WTC11 (cell line): ENCODE measurements at regions not wholly inside any gene's neighbourhood (a gene's known extent, or its start where the extent isn't known, plus 50 kb on each side); places are given as distances from the start of the nearest gene placed in this dataset.

Experiments
- ATAC-seq: fragments of 200-7000 bp; cut with Tn5 transposase; 2 replicates; pipeline ENCODE4 v1.10.0; 2021; ENCODE audit warnings: mild to moderate bottlenecking, moderate library complexity
- CTCF ChIA-PET: fragments of 300-600 bp; sonication (Branson Sonifier 250); formaldehyde crosslinking; loops from one replicate; lab custom pipeline; 2021; ENCODE audit warnings: antibody characterized with exemption; lab: Charles Lee
- POLR2A ChIA-PET: fragments of 350-600 bp; sonication (Branson Sonifier 250); formaldehyde crosslinking; loops from one replicate; lab custom pipeline; 2021; ENCODE audit warnings: antibody characterized with exemption; lab: Charles Lee
- DNase-seq: peaks from one replicate; pipeline ENCODE4 v3.0.0; 2021; ENCODE audit warnings: low spot score
- H3K27ac Mint-ChIP-seq: 2 replicates; pipeline ENCODE4 v1.8.0; 2021; ENCODE audit warnings: mixed read lengths
- H3K27me3 Mint-ChIP-seq: 2 replicates; pipeline ENCODE4 v1.8.0; 2021; ENCODE audit warnings: low read depth, mild to moderate bottlenecking, moderate library complexity, mixed read lengths
- H3K36me3 Mint-ChIP-seq: 2 replicates; pipeline ENCODE4 v1.8.0; 2021; ENCODE audit warnings: mixed read lengths
- H3K4me1 Mint-ChIP-seq: 2 replicates; pipeline ENCODE4 v1.8.0; 2022; ENCODE audit warnings: mixed read lengths
- H3K4me3 Mint-ChIP-seq: 2 replicates; pipeline ENCODE4 v1.8.0; 2021; ENCODE audit warnings: mild to moderate bottlenecking, moderate library complexity, mixed read lengths
- H3K9me3 Mint-ChIP-seq: 2 replicates; pipeline ENCODE4 v1.8.0; 2021; ENCODE audit warnings: mixed read lengths
- ATF3 ChIP-seq: sonication (generic); formaldehyde crosslinking; conservative IDR thresholded peaks from 2 replicates; pipeline ENCODE4 v1.8.1; 2022; ENCODE audit warnings: mild to moderate bottlenecking, missing genetic modification reagents
- CBFB ChIP-seq: sonication (generic); formaldehyde crosslinking; IDR thresholded peaks from 2 replicates; pipeline ENCODE4 v1.8.1; 2022; ENCODE audit warnings: mild to moderate bottlenecking, low read depth, missing genetic modification reagents
- ELF4 ChIP-seq: sonication (generic); formaldehyde crosslinking; IDR thresholded peaks from 2 replicates; pipeline ENCODE4 v1.8.1; 2022; ENCODE audit warnings: low read depth, mild to moderate bottlenecking, moderate library complexity, missing genetic modification reagents
- ERG ChIP-seq: fragments of 250-450 bp; sonication (Bioruptor Pico); IDR thresholded peaks from 2 replicates; pipeline ENCODE4 v1.8.0; 2021; ENCODE audit warnings: mild to moderate bottlenecking
- FOXJ3 ChIP-seq: sonication (generic); formaldehyde crosslinking; IDR thresholded peaks from 2 replicates; pipeline ENCODE4 v1.9.0; 2021; ENCODE audit warnings: missing genetic modification reagents, mild to moderate bottlenecking, borderline replicate concordance
- FOXP1 ChIP-seq: sonication (generic); formaldehyde crosslinking; IDR thresholded peaks from 2 replicates; pipeline ENCODE4 v1.8.0; 2022; ENCODE audit warnings: missing genetic modification reagents, mild to moderate bottlenecking, moderate library complexity, borderline replicate concordance
- KAT7 ChIP-seq: sonication (generic); formaldehyde crosslinking; IDR thresholded peaks from 2 replicates; pipeline ENCODE4 v1.8.1; 2023; ENCODE audit warnings: missing genetic modification reagents, mild to moderate bottlenecking, borderline replicate concordance
- NFE2L1 ChIP-seq: sonication (generic); formaldehyde crosslinking; IDR thresholded peaks from 2 replicates; pipeline ENCODE4 v1.8.1; 2023; ENCODE audit warnings: missing genetic modification reagents
- NR1H2 ChIP-seq: sonication (generic); formaldehyde crosslinking; IDR thresholded peaks from 2 replicates; pipeline ENCODE4 v1.9.0; 2021; ENCODE audit warnings: mild to moderate bottlenecking, moderate library complexity, missing genetic modification reagents
- PRRX2 ChIP-seq: fragments of 250-450 bp; sonication (Bioruptor Pico); IDR thresholded peaks from 2 replicates; pipeline ENCODE4 v1.8.0; 2021; ENCODE audit warnings: mild to moderate bottlenecking
- TCF7 ChIP-seq: sonication (generic); formaldehyde crosslinking; IDR thresholded peaks from 2 replicates; pipeline ENCODE4 v1.8.0; 2022; ENCODE audit warnings: mild to moderate bottlenecking, low read depth, missing genetic modification reagents, moderate library complexity
- TEAD1 ChIP-seq: sonication (generic); formaldehyde crosslinking; IDR thresholded peaks from 2 replicates; pipeline ENCODE4 v1.8.0; 2022; ENCODE audit warnings: mild to moderate bottlenecking, missing genetic modification reagents
- ZBTB21 ChIP-seq: sonication (generic); formaldehyde crosslinking; IDR thresholded peaks from 2 replicates; pipeline ENCODE4 v1.8.1; 2023; ENCODE audit warnings: mild to moderate bottlenecking, missing genetic modification reagents, borderline replicate concordance
- ZNF219 ChIP-seq: sonication (generic); formaldehyde crosslinking; IDR thresholded peaks from 2 replicates; pipeline ENCODE4 v1.8.0; 2023; ENCODE audit warnings: missing genetic modification reagents, mild to moderate bottlenecking, borderline replicate concordance
- ZNF232 ChIP-seq: sonication (generic); formaldehyde crosslinking; IDR thresholded peaks from 2 replicates; pipeline ENCODE4 v1.8.0; 2022; ENCODE audit warnings: mild to moderate bottlenecking, missing genetic modification reagents
- ZNF263 ChIP-seq: sonication (generic); formaldehyde crosslinking; IDR thresholded peaks from 2 replicates; pipeline ENCODE4 v1.8.1; 2022; ENCODE audit warnings: low read depth, mild to moderate bottlenecking, moderate library complexity, missing genetic modification reagents
- ZNF281 ChIP-seq: sonication (generic); formaldehyde crosslinking; IDR thresholded peaks from 2 replicates; pipeline ENCODE4 v1.8.0; 2023; ENCODE audit warnings: mild to moderate bottlenecking, missing genetic modification reagents
- ZNF396 ChIP-seq: fragments of 250-450 bp; sonication (Bioruptor Pico); IDR thresholded peaks from 2 replicates; pipeline ENCODE4 v1.8.0; 2021; ENCODE audit warnings: mild to moderate bottlenecking, moderate library complexity, borderline replicate concordance
- ZNF671 ChIP-seq: fragments of 250-450 bp; sonication (Bioruptor Pico); IDR thresholded peaks from 2 replicates; pipeline ENCODE4 v1.8.0; 2021; ENCODE audit warnings: mild to moderate bottlenecking
- TF ChIP-seq, protein P1 (sequence below): fragments of 250-450 bp; sonication (Bioruptor Pico); IDR thresholded peaks from 2 replicates; pipeline ENCODE4 v1.9.0; 2021; ENCODE audit warnings: mild to moderate bottlenecking, borderline replicate concordance
- TF ChIP-seq, protein P2 (sequence below): sonication (generic); formaldehyde crosslinking; IDR thresholded peaks from 2 replicates; pipeline ENCODE4 v1.8.1; 2023; ENCODE audit warnings: mild to moderate bottlenecking, missing genetic modification reagents, borderline replicate concordance

DNA sequence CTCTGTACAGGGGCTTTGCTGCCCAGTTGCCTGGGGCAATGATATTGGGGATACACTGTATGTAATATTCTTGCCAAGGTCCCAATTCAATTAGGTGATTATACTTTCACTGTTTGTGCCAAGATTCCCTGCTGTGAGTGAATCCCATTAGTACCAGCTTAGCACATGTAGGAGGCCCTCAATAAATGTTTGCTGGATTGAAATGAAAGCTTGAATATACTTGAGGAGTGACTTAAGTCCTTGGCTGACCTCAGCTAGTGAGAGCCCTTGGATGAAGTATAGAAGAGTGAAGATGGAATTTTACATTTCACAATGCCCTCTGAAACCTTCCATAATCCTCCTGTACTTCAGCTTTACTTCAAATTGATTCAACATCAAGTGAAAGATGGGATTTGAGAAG, 102.9 kb downstream of the GATA6 start (continued):
- TF ChIP-seq, protein P1, sequence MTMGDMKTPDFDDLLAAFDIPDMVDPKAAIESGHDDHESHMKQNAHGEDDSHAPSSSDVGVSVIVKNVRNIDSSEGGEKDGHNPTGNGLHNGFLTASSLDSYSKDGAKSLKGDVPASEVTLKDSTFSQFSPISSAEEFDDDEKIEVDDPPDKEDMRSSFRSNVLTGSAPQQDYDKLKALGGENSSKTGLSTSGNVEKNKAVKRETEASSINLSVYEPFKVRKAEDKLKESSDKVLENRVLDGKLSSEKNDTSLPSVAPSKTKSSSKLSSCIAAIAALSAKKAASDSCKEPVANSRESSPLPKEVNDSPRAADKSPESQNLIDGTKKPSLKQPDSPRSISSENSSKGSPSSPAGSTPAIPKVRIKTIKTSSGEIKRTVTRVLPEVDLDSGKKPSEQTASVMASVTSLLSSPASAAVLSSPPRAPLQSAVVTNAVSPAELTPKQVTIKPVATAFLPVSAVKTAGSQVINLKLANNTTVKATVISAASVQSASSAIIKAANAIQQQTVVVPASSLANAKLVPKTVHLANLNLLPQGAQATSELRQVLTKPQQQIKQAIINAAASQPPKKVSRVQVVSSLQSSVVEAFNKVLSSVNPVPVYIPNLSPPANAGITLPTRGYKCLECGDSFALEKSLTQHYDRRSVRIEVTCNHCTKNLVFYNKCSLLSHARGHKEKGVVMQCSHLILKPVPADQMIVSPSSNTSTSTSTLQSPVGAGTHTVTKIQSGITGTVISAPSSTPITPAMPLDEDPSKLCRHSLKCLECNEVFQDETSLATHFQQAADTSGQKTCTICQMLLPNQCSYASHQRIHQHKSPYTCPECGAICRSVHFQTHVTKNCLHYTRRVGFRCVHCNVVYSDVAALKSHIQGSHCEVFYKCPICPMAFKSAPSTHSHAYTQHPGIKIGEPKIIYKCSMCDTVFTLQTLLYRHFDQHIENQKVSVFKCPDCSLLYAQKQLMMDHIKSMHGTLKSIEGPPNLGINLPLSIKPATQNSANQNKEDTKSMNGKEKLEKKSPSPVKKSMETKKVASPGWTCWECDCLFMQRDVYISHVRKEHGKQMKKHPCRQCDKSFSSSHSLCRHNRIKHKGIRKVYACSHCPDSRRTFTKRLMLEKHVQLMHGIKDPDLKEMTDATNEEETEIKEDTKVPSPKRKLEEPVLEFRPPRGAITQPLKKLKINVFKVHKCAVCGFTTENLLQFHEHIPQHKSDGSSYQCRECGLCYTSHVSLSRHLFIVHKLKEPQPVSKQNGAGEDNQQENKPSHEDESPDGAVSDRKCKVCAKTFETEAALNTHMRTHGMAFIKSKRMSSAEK (CRISPR knock-in tag): no peak
- TF ChIP-seq ZNF396 (CRISPR knock-in tag): no peak
- no peak for TF ChIP-seq ZNF281
- no peak for TF ChIP-seq ZNF263

DNA sequence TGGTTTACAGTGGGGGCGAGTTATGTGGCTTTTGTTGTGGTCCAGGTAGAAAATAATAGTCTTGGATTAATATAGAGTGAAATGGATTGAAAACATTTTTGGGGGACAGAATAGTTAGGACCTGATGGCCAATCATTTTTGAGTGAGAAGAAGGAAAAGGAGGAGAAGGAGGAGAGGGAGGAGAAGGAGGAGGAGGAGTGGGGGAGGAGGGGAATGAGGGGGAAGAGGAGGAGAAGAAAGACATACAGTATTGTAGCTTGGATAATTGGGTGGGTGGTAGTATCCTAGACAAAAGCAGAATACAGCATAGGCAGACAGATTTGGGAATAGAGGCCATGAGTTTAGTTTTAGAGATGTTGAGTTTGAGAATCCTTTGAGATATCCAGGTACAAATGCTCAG, 101.6 kb downstream of the GATA6 start:
- H3K27ac Mint-ChIP-seq: no peak overlapping the region
- ChIA-PET CTCF (no interaction called here), POLR2A (no interaction called here)

DNA sequence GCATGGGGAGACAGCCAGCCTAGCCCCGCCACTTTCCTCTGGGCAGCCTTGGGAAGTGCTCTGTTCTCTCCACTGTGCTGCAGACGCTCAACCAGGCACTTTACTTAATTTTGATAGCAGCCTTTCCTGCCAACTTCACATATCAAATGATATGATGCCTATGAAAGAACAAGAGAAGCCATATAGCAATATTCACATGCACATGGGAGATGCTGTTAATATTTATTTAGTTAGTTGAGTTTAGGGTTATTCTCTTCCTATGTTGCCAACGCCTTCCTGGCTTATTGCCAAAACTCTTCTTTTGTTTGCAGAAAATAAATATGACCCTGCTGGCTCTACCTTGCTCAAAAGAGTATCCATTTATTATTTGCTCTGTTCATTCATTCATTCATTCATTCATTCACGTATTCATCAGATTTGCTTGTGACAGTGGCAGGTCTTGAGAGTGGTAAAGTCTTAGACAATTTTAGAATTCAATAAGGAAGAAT, 99.3 kb downstream of the GATA6 start:
- ATAC-seq (no peak), DNase-seq (no peak)
- H3K36me3 Mint-ChIP-seq: no peaks in the 10 kb centered on the region
- POLR2A ChIA-PET: no interaction called here
- no peak for TF ChIP-seq ZBTB21
- TF ChIP-seq FOXJ3: no peak
- no peak for TF ChIP-seq ATF3 (CRISPR knock-in tag)
- TF ChIP-seq ERG (CRISPR knock-in tag): no peak
- no peak for TF ChIP-seq TCF7
- TF ChIP-seq TEAD1: no peak
- TF ChIP-seq KAT7 (CRISPR knock-in tag): no peak
- no peak for TF ChIP-seq ZNF219
- no peak for TF ChIP-seq CBFB (CRISPR knock-in tag)
- TF ChIP-seq, protein P2, sequence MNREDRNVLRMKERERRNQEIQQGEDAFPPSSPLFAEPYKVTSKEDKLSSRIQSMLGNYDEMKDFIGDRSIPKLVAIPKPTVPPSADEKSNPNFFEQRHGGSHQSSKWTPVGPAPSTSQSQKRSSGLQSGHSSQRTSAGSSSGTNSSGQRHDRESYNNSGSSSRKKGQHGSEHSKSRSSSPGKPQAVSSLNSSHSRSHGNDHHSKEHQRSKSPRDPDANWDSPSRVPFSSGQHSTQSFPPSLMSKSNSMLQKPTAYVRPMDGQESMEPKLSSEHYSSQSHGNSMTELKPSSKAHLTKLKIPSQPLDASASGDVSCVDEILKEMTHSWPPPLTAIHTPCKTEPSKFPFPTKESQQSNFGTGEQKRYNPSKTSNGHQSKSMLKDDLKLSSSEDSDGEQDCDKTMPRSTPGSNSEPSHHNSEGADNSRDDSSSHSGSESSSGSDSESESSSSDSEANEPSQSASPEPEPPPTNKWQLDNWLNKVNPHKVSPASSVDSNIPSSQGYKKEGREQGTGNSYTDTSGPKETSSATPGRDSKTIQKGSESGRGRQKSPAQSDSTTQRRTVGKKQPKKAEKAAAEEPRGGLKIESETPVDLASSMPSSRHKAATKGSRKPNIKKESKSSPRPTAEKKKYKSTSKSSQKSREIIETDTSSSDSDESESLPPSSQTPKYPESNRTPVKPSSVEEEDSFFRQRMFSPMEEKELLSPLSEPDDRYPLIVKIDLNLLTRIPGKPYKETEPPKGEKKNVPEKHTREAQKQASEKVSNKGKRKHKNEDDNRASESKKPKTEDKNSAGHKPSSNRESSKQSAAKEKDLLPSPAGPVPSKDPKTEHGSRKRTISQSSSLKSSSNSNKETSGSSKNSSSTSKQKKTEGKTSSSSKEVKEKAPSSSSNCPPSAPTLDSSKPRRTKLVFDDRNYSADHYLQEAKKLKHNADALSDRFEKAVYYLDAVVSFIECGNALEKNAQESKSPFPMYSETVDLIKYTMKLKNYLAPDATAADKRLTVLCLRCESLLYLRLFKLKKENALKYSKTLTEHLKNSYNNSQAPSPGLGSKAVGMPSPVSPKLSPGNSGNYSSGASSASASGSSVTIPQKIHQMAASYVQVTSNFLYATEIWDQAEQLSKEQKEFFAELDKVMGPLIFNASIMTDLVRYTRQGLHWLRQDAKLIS (CRISPR knock-in tag): no peak
- TF ChIP-seq ELF4 (CRISPR knock-in tag): no peak
- TF ChIP-seq ZNF671 (CRISPR knock-in tag): no peak
- no peak for TF ChIP-seq PRRX2 (CRISPR knock-in tag)
- TF ChIP-seq ZNF232: no peak
- TF ChIP-seq FOXP1 (CRISPR knock-in tag): no peak
- TF ChIP-seq, all 79 proteins: peak for 0
- no peak overlapping the region for H3K4me3 Mint-ChIP-seq
- CTCF ChIA-PET: no interaction called here
- H3K9me3 Mint-ChIP-seq: no peaks in the 10 kb centered on the region
- H3K27me3 Mint-ChIP-seq: peaks cover 12% of the 10 kb centered on the region; the same call in 1 of the 2 replicates
- H3K27ac Mint-ChIP-seq: no peak overlapping the region
- H3K4me1 Mint-ChIP-seq: peaks cover 3% of the 10 kb centered on the region

More for the DNA sequence above, 101.6 kb downstream of the GATA6 start:
- Mint-ChIP-seq H3K4me3 (no peak overlapping the region), H3K27me3 (peaks cover 14% of the 10 kb centered on the region; the same call in 1 of the 2 replicates), H3K9me3 (peaks cover 8% of the 10 kb centered on the region), H3K36me3 (no peaks in the 10 kb centered on the region), H3K4me1 (no peaks in the 10 kb centered on the region)
- ATAC-seq (no peak), DNase-seq (no peak)
- no peak for TF ChIP-seq NFE2L1 (CRISPR knock-in tag)
- no peak for TF ChIP-seq FOXP1 (CRISPR knock-in tag)
- TF ChIP-seq NR1H2 (CRISPR knock-in tag): no peak
